ENCODE measurements at regions not wholly inside any gene's neighbourhood (a gene's known extent, or its start where the extent isn't known, plus 50 kb on each side); places are given as distances from the start of the nearest gene placed in this dataset.

GRCh38 chr13:107124730-107125129 lies 556.8 kb upstream of the ARGLU1 start:
- no peak for TF ChIP-seq POLR2A (IDR thresholded peaks at IDR 0.05)
- no peak for TF ChIP-seq CTCF (IDR thresholded peaks at IDR 0.05)
- no peak for TF ChIP-seq POLR2AphosphoS5 (IDR thresholded peaks at IDR 0.05)

Measured in breast epithelium (tissue), 3 donors.